ENCODE measurements at regions not wholly inside any gene's neighbourhood (a gene's known extent, or its start where the extent isn't known, plus 50 kb on each side); places are given as distances from the start of the nearest gene placed in this dataset.

GRCh38 chr2:222074674-222075073 lies 224.1 kb downstream of the PAX3 start:
- no peak overlapping the region for H3K27ac ChIP-seq
- H3K4me3 ChIP-seq, result no peak overlapping the region

GRCh38 chr2:222071911-222072310 lies 226.9 kb downstream of the PAX3 start:
- H3K27ac ChIP-seq, result no peak overlapping the region
- H3K4me3 ChIP-seq, result no peak overlapping the region

- no peak overlapping the region for H3K27ac ChIP-seq
- no peak overlapping the region for H3K4me3 ChIP-seq
Measured at GRCh38 chr2:222064286-222064685, 234.5 kb downstream of the PAX3 start.

GRCh38 chr2:222058819-222059445 lies 239.9 kb downstream of the PAX3 start:
- no peak overlapping the region for H3K4me3 ChIP-seq
- no peak overlapping the region for H3K27ac ChIP-seq

GRCh38 chr2:222057347-222058073 lies 241.3 kb downstream of the PAX3 start:
- H3K4me3 ChIP-seq, result no peak overlapping the region

GRCh38 chr2:222055328-222055727 lies 243.5 kb downstream of the PAX3 start:
- H3K27ac ChIP-seq, result no peak overlapping the region
- no peak overlapping the region for H3K4me3 ChIP-seq

More at GRCh38 chr2:222057347-222058073, 241.3 kb downstream of the PAX3 start:
- no peak overlapping the region for H3K27ac ChIP-seq

- Histone ChIP-seq H3K27ac (no peak overlapping the region), H3K4me3 (no peak overlapping the region)
Measured at GRCh38 chr2:222054813-222055212, 244.0 kb downstream of the PAX3 start.

GRCh38 chr2:222052934-222053367 lies 245.8 kb downstream of the PAX3 start:
- no peak overlapping the region for H3K27ac ChIP-seq
- no peak overlapping the region for H3K4me3 ChIP-seq

- Histone ChIP-seq H3K4me3 (no peak overlapping the region), H3K27ac (peak overlapping the region in 1 of 21 experiments; percentile 9)
Measured at GRCh38 chr2:222050981-222051380, 247.8 kb downstream of the PAX3 start.

GRCh38 chr2:222049946-222050345 lies 248.9 kb downstream of the PAX3 start:
- H3K27ac ChIP-seq, result peak overlapping the region in 1 of 21 experiments; percentile 73
- H3K4me3 ChIP-seq, result no peak overlapping the region

GRCh38 chr2:222043897-222044296 lies 254.9 kb downstream of the PAX3 start:
- Histone ChIP-seq H3K4me3 (no peak overlapping the region), H3K27ac (no peak overlapping the region)

- Histone ChIP-seq H3K27ac (no peak overlapping the region), H3K4me3 (no peak overlapping the region)
Measured at GRCh38 chr2:222042666-222043065, 256.1 kb downstream of the PAX3 start.

GRCh38 chr2:222040333-222040732 lies 258.5 kb downstream of the PAX3 start:
- Histone ChIP-seq H3K27ac (no peak overlapping the region), H3K4me3 (no peak overlapping the region)

- no peak overlapping the region for H3K4me3 ChIP-seq
Measured at GRCh38 chr2:222039821-222040220, 259.0 kb downstream of the PAX3 start.

GRCh38 chr2:222038067-222038802 lies 260.6 kb downstream of the PAX3 start:
- no peak overlapping the region for H3K27ac ChIP-seq

More at GRCh38 chr2:222039821-222040220, 259.0 kb downstream of the PAX3 start:
- H3K27ac ChIP-seq, result no peak overlapping the region

GRCh38 chr2:222037211-222037610 lies 261.6 kb downstream of the PAX3 start:
- H3K4me3 ChIP-seq, result no peak overlapping the region
- no peak overlapping the region for H3K27ac ChIP-seq

More at GRCh38 chr2:222038067-222038802, 260.6 kb downstream of the PAX3 start:
- no peak overlapping the region for H3K4me3 ChIP-seq

- Histone ChIP-seq H3K4me3 (no peak overlapping the region), H3K27ac (no peak overlapping the region)
Measured at GRCh38 chr2:222034058-222034457, 264.7 kb downstream of the PAX3 start.

GRCh38 chr2:222033541-222033940 lies 265.3 kb downstream of the PAX3 start:
- no peak overlapping the region for H3K4me3 ChIP-seq

GRCh38 chr2:222025881-222026271 lies 272.9 kb downstream of the PAX3 start:
- H3K4me3 ChIP-seq, result no peak overlapping the region
- no peak overlapping the region for H3K27ac ChIP-seq

More at GRCh38 chr2:222033541-222033940, 265.3 kb downstream of the PAX3 start:
- H3K27ac ChIP-seq, result no peak overlapping the region
